ENCODE measurements at regions not wholly inside any gene's neighbourhood (a gene's known extent, or its start where the extent isn't known, plus 50 kb on each side); places are given as distances from the start of the nearest gene placed in this dataset.

GRCh38 chr15:48031973-48032372 lies 88.8 kb upstream of the SLC24A5 start:
- no peak for TF ChIP-seq SIN3A (IDR thresholded peaks at IDR 0.05; ENCODE audit: borderline replicate concordance, insufficient read depth, low read length)
- TF ChIP-seq POLR2AphosphoS5 (IDR thresholded peaks at IDR 0.05; ENCODE audit: low read depth, low read length): no peak
- TF ChIP-seq TAF1 (IDR thresholded peaks at IDR 0.05; ENCODE audit: borderline replicate concordance, insufficient read depth, low read length): no peak

DNA sequence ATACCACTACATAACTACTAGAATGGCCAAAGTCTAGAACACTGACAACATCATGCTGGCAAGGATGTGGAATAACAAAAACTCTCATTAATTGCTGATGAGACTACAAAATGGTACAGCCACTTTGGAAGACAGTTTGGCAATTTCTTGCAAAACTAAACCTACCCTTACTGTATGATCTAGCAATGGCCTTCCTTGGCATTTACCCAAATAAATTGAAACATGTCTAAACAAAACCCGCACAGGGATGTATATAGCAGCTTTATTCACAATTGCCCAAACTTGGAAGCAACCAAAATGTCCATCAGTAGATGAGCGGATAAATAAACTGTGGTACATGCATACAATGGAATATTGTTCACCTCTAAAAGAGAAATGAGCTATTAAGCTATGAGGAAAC lies 87.9 kb upstream of the SLC24A5 start:
- TF ChIP-seq, protein P1, sequence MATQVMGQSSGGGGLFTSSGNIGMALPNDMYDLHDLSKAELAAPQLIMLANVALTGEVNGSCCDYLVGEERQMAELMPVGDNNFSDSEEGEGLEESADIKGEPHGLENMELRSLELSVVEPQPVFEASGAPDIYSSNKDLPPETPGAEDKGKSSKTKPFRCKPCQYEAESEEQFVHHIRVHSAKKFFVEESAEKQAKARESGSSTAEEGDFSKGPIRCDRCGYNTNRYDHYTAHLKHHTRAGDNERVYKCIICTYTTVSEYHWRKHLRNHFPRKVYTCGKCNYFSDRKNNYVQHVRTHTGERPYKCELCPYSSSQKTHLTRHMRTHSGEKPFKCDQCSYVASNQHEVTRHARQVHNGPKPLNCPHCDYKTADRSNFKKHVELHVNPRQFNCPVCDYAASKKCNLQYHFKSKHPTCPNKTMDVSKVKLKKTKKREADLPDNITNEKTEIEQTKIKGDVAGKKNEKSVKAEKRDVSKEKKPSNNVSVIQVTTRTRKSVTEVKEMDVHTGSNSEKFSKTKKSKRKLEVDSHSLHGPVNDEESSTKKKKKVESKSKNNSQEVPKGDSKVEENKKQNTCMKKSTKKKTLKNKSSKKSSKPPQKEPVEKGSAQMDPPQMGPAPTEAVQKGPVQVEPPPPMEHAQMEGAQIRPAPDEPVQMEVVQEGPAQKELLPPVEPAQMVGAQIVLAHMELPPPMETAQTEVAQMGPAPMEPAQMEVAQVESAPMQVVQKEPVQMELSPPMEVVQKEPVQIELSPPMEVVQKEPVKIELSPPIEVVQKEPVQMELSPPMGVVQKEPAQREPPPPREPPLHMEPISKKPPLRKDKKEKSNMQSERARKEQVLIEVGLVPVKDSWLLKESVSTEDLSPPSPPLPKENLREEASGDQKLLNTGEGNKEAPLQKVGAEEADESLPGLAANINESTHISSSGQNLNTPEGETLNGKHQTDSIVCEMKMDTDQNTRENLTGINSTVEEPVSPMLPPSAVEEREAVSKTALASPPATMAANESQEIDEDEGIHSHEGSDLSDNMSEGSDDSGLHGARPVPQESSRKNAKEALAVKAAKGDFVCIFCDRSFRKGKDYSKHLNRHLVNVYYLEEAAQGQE (IDR thresholded peaks at IDR 0.05; ENCODE audit: insufficient read depth in 1 of 2, low read depth in 2 of 2, low read length in 2 of 2): no peak
- TF ChIP-seq FOXP2 (optimal IDR thresholded peaks at IDR 0.05; ENCODE audit: borderline replicate concordance, extremely low read depth, extremely low read length, insufficient read depth) (no peak), POLR2AphosphoS5 (IDR thresholded peaks at IDR 0.05; ENCODE audit: low read depth, low read length) (no peak), TAF1 (IDR thresholded peaks at IDR 0.05; ENCODE audit: borderline replicate concordance, insufficient read depth, low read length) (no peak), SIN3A (IDR thresholded peaks at IDR 0.05; ENCODE audit: borderline replicate concordance, insufficient read depth, low read length) (no peak)

- no peak for TF ChIP-seq FOXP2 (optimal IDR thresholded peaks at IDR 0.05; ENCODE audit: borderline replicate concordance, extremely low read depth, extremely low read length, insufficient read depth)
- no peak for TF ChIP-seq SIN3A (IDR thresholded peaks at IDR 0.05; ENCODE audit: borderline replicate concordance, insufficient read depth, low read length)
- TF ChIP-seq TAF1 (IDR thresholded peaks at IDR 0.05; ENCODE audit: borderline replicate concordance, insufficient read depth, low read length): no peak
- TF ChIP-seq, protein P1 (IDR thresholded peaks at IDR 0.05; ENCODE audit: insufficient read depth in 1 of 2, low read depth in 2 of 2, low read length in 2 of 2): no peak
- no peak for TF ChIP-seq POLR2AphosphoS5 (IDR thresholded peaks at IDR 0.05; ENCODE audit: low read depth, low read length)
Measured at GRCh38 chr15:48038221-48038620, 82.6 kb upstream of the SLC24A5 start.

DNA sequence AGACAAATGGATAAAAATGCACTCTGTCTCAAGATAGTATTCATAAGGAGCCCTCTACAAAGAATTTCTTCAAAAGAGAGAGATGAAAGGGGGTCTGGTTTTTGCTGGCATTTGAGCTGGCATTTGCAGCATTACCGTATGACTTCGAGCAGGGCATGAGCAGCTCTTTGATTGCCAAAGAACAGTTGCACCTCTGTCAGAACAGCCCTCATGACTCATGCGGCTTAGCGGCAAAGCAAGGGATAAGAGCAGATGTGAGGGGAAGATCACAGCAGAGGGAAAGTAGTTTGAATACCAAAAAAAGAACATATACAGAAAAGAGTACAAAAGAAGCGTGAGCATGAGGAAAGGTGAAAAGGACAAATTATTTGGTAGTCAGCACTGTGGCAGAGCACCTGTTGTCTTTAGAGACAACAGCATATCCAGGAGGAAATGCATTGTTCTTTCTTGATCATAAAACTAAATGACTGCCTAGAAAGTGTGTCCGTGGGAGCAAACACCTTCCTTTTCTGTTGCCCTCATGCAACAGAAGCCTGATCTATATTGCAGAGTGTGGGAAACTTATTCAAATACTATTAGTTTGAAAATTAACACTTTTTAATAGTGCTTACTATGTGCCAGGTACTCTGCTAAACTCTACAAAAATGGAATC lies 80.5 kb upstream of the SLC24A5 start:
- TF ChIP-seq, protein P1 (IDR thresholded peaks at IDR 0.05; ENCODE audit: insufficient read depth in 1 of 2, low read depth in 2 of 2, low read length in 2 of 2): no peak
- TF ChIP-seq SIN3A (IDR thresholded peaks at IDR 0.05; ENCODE audit: borderline replicate concordance, insufficient read depth, low read length) (no peak), TAF1 (IDR thresholded peaks at IDR 0.05; ENCODE audit: borderline replicate concordance, insufficient read depth, low read length) (no peak), POLR2AphosphoS5 (IDR thresholded peaks at IDR 0.05; ENCODE audit: low read depth, low read length) (no peak), FOXP2 (optimal IDR thresholded peaks at IDR 0.05; ENCODE audit: borderline replicate concordance, extremely low read depth, extremely low read length, insufficient read depth) (no peak)

- TF ChIP-seq POLR2AphosphoS5 (IDR thresholded peaks at IDR 0.05; ENCODE audit: low read depth, low read length): no peak
- TF ChIP-seq FOXP2 (optimal IDR thresholded peaks at IDR 0.05; ENCODE audit: borderline replicate concordance, extremely low read depth, extremely low read length, insufficient read depth): no peak
- TF ChIP-seq, protein P1 (IDR thresholded peaks at IDR 0.05; ENCODE audit: insufficient read depth in 1 of 2, low read depth in 2 of 2, low read length in 2 of 2): no peak
- TF ChIP-seq SIN3A (IDR thresholded peaks at IDR 0.05; ENCODE audit: borderline replicate concordance, insufficient read depth, low read length): no peak
- TF ChIP-seq TAF1 (IDR thresholded peaks at IDR 0.05; ENCODE audit: borderline replicate concordance, insufficient read depth, low read length): no peak
Measured at GRCh38 chr15:48041454-48041853, 79.3 kb upstream of the SLC24A5 start.

Data from PFSK-1 (cell line).